ENCODE measurements at regions not wholly inside any gene's neighbourhood (a gene's known extent, or its start where the extent isn't known, plus 50 kb on each side); places are given as distances from the start of the nearest gene placed in this dataset.

DNA sequence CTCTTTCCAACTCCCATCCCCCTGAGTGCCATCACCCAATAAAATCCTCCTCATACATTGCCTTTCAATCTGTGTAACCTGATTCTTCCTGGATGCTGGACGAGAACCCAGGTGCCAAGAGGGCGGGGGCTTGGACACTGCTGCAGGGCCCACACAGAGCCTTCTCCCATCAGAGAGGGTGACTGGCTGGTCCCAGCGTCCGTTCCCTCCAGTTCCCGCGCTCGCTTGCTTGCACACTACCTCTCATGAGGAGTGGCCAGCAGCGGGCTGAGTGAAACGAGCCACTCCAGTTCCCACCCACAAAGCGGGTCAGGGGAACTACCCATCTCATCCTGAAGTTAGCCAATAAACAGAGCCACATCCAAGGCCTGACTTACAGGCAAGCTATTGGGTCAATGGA lies 602.6 kb upstream of the ADAMTS16 start:
- no peak for DNase-seq (ENCODE audit: low read depth in 4 of 4, low spot score in 3 of 4)

DNA sequence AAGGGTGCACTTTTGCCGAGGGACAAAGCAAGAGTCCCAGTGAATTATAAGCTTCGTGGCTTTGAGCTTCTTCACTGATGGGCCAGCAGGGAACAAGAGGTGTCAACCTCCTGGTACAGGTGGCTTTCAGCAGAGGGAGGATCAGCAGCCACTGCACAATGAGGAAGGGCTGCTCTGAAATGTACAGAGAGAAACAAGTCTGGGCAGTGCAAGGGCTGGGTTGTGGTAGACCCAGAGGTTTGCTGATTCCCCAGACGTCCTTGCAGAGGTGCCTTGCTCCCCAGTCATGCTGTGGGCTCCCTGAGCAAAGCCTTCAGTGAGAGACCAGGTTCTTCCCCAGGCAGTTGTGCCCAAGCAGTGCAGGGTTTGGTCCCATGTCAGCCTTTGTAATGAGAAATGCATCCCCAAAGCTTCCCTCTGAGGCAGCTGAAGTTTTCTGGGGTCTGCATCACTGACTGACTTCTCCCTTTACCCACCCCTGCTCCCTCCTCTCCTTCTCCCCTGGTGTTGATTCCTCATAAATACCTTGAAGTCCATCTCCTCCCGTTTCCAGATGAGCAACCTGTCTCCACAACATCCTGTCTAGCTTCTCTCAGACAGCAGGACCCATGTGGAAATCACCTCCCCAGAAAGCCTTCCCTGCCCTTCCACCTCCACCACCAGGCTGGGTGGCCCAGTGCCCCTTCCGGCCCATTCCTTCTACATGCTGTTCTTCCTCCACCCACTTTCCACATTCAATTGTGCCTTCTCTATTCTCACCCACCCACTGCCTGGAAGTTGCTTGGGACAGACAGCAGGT lies 599.6 kb upstream of the ADAMTS16 start:
- no peak for DNase-seq (ENCODE audit: low read depth in 4 of 4, low spot score in 3 of 4)

DNA sequence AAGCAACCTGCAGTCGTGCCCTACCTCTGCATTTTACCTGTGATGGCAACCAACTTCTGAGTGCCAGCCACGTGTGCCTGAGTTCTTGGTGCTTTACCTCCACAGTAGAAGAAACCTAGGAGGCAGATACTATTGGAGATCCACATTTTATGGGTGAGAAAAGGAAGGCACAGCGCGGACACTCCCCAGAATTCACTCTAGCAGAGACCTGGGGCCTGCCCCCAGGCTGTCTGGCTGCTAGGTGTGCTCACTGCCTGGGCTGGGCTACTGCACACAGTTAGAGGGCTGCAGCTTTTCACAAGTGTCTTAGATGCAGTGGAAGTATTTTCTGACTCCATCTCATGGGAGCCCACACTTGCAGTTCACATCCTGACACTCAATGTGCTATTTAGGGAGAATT lies 598.8 kb upstream of the ADAMTS16 start:
- DNase-seq (ENCODE audit: low read depth in 4 of 4, low spot score in 3 of 4): no peak

DNA sequence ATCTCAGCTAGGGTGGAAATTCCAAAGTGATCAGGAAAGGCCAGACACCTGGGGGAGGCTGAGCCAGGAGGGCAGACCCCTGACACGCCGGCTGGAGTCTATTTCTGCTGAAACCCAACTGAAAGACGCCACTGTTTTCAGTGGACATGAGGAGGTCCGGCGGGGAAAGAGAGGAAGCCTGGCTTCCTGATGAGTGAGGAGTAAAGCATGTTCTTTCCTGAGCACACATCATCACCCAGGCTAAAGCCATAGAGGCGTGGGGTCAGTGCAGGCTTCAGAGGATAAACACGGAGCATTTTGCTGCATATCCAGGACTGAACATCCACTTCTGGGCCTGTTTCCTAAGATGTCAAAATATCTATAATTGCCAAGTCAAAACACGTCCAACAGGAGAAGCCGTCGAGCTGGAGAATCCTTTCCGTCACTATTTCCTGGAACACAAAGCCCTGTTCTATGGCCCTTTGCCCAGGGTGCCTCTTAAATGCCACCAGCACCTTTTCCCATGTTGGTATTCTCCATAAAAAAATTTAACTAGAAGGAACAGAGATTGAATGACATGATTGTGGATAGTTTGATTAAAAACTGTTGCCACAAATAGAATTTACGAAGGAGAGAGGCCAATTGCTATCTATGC lies 597.9 kb upstream of the ADAMTS16 start:
- DNase-seq (ENCODE audit: low read depth in 4 of 4, low spot score in 3 of 4): no peak

- no peak for DNase-seq (ENCODE audit: low read depth in 4 of 4, low spot score in 3 of 4)
Observed at GRCh38 chr5:4544049-4544670, 596.0 kb upstream of the ADAMTS16 start.

GRCh38 chr5:4547547-4547946 lies 592.6 kb upstream of the ADAMTS16 start:
- no peak for DNase-seq (ENCODE audit: low read depth in 4 of 4, low spot score in 3 of 4)

GRCh38 chr5:4548341-4548740 lies 591.8 kb upstream of the ADAMTS16 start:
- DNase-seq (ENCODE audit: low read depth in 4 of 4, low spot score in 3 of 4): no peak

GRCh38 chr5:4549351-4549750 lies 590.8 kb upstream of the ADAMTS16 start:
- no peak for DNase-seq (ENCODE audit: low read depth in 4 of 4, low spot score in 3 of 4)

- no peak for DNase-seq (ENCODE audit: low read depth in 4 of 4, low spot score in 3 of 4)
Observed at GRCh38 chr5:4551034-4551433, 589.1 kb upstream of the ADAMTS16 start.

GRCh38 chr5:4553130-4553529 lies 587.0 kb upstream of the ADAMTS16 start:
- DNase-seq (ENCODE audit: low read depth in 4 of 4, low spot score in 3 of 4): no peak

DNA sequence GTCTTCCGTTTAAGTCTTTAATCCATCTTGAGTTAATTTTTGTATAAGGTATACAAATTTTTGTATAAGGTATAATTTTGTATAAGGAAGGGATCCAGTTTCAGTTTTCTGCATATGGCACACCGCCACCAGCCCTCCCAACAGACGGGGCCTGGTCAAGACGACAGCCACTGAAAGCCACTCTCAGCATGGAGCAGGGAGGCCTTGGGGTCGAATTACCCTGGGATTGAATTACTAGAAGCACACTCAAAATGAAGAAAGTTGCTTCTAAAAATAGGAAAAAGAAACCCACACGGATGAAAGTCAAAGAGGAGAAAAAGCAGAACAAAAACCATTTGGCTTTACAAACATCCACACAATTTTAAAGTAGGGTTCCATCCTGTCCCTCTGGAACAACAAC lies 586.2 kb upstream of the ADAMTS16 start:
- DNase-seq (ENCODE audit: low read depth in 4 of 4, low spot score in 3 of 4): peak in 2 of 4 donors; percentile 7 to 24

DNA sequence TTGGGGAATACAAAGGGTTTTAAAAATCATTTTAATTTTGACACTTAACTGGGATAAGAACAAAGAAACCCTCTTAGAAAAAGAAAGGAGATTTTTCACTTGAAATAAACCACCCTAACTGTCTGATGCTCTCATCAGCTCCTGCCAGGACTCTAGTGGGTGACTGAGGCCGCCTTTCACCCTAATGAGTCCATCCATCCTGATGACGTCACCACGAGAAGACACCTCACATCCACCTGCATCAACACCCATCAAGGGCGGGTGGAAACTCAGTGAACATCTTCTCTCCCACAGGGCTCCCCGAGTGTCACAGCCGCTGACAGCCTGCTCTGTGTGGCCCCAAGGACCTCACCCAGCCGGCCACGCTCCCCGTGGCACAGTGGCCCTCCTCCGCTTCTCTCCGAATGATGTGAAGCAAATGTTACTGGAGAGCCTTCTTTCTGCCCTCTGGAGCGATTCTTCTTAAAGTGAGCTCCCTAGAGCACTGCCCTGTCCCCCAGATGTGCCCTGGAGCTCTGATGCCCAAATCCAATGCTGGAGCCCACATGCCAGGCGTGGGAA lies 584.3 kb upstream of the ADAMTS16 start:
- no peak for DNase-seq (ENCODE audit: low read depth in 4 of 4, low spot score in 3 of 4)

- no peak for DNase-seq (ENCODE audit: low read depth in 4 of 4, low spot score in 3 of 4)
Observed at GRCh38 chr5:4561403-4561802, 578.7 kb upstream of the ADAMTS16 start.

DNA sequence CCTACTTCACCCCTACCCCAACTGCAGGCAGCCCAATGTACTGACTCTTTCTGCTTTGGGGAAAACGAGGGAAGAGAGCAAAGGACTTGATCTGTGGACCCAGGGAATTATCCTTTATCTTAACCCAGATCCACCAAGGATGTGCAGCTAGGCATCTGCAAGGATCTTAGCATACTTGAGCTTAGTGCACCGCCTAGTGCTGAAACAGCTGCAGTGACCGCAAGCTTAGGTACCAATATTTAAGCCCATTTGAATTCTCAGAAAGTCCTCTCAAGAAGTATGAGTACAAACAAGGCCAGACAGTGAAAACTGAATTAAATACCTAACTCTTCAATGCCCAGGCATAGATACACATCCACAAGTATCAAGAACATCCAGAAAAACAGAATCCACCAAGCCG lies 576.7 kb upstream of the ADAMTS16 start:
- DNase-seq (ENCODE audit: low read depth in 4 of 4, low spot score in 3 of 4): no peak

- DNase-seq (ENCODE audit: low read depth in 4 of 4, low spot score in 3 of 4): no peak
Observed at GRCh38 chr5:4570047-4570995, 569.8 kb upstream of the ADAMTS16 start.

DNA sequence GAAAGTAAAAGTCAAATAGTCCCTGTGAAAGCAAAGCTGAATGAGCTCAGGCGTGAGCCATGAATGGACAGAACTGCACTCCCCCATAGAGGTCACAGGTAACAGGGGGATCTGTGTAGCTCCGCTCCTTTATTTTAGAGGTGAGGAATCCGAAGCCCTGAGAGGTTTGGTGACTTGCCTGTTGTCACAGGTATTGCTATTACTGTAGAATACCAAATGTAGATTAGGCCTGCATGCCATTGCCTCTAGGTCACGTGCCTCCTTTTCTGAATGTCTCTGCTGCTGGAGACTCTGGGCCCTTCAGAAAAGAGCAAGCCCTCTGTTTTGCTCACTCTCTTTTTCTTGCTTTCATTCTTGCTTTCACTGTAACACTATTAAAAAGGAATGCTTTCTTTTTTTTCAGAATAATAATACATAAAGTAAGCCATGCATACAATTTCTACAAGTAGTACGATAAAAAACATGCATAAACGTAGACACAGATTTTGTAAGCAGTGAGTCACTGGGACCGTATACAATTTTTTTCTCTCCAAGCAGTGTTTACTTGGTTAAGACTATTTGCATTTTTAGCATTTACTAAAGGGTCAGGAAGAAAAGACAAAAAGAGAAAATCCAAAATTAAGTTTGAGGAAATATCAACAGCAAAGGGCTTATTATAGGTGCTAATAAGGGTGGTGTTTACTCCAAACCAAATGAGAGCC lies 568.7 kb upstream of the ADAMTS16 start:
- DNase-seq (ENCODE audit: low read depth in 4 of 4, low spot score in 3 of 4): no peak

DNA sequence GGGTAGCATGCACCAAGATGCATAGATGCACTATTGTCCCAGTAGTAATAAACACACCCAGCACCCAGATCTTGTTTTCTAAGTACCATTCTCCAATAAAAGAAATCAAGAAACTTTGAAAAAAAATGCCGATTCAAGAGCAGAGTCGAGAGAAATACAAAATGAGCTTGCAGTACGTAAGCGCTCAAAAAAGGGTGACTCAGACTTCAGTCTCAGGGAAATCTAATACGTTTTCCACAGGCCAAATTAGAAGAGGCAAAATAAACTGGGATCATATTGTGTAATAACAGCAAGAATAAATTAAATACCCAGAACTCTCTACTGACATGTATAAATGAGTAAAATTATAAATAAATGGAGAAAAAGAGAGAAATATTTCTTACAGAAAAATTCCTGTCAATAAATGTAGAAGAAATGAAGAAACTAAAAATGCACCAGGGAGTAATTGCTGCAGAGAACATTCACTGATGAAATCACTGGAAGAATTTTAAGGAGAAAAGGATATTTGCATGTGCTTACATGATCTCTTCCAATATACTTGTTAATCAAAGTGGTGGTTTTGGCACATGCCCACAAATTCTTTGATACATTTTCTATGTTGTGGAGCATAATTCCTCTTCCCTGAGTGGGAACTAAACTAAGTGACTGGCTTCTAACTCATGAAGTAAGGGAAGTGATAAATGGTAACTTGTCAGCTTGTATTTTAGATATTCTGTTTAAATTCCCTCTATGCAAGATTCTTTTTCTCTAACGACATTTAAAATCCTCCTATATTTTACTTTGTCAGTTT lies 567.6 kb upstream of the ADAMTS16 start:
- no peak for DNase-seq (ENCODE audit: low read depth in 4 of 4, low spot score in 3 of 4)

GRCh38 chr5:4575608-4576007 lies 564.5 kb upstream of the ADAMTS16 start:
- DNase-seq (ENCODE audit: low read depth in 4 of 4, low spot score in 3 of 4): no peak

- no peak for DNase-seq (ENCODE audit: low read depth in 4 of 4, low spot score in 3 of 4)
Observed at GRCh38 chr5:4576161-4576748, 563.9 kb upstream of the ADAMTS16 start.
